ENCODE measurements at regions not wholly inside any gene's neighbourhood (a gene's known extent, or its start where the extent isn't known, plus 50 kb on each side); places are given as distances from the start of the nearest gene placed in this dataset.

- intact Hi-C loops (cut with DNase I) = no loop called here
- no peak overlapping the region for H3K27ac ChIP-seq
- DNase-seq = no peak
- H3K27me3 ChIP-seq = no peaks in the 10 kb centered on the region
- H3K4me1 ChIP-seq = no peaks in the 10 kb centered on the region
- TF ChIP-seq CTCF (IDR thresholded peaks at IDR 0.05) = no peak
- no peak overlapping the region for H3K4me3 ChIP-seq
- no peaks in the 10 kb centered on the region for H3K36me3 ChIP-seq
- no peak overlapping the region for H3K9ac ChIP-seq (ENCODE audit: low read depth in 2 of 2, low read length in 2 of 2)
- H3K9me3 ChIP-seq = no peaks in the 10 kb centered on the region
These were observed 442.5 kb upstream of the KLHL29 start for GRCh38 chr2:22942441-22942840.

DNA sequence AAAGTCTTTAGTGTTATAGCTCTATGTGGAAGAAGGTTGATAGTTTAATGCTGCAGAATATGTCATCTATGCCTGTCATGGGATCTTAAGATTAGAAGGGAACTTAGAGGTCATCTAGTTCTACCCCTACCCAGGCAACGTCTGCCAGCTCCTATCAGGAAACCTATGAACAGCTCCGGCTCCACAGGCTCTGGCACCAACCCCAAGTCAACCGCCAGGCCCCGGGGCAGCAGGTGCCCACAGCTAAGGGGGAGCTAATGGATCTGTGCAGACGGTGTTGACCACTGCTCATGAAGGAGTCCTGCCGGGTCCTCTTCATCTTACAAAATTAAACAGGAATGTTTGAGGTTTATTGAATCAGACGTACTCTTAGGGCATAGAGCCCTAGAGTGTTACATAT, 440.8 kb upstream of the KLHL29 start:
- intact Hi-C loops (cut with DNase I) = no loop called here
- Histone ChIP-seq H3K9ac (ENCODE audit: low read depth in 2 of 2, low read length in 2 of 2) (no peak overlapping the region), H3K36me3 (no peaks in the 10 kb centered on the region), H3K9me3 (no peaks in the 10 kb centered on the region), H3K27ac (no peak overlapping the region), H3K4me3 (no peak overlapping the region), H3K27me3 (no peaks in the 10 kb centered on the region), H3K4me1 (no peaks in the 10 kb centered on the region)
- TF ChIP-seq CTCF (IDR thresholded peaks at IDR 0.05) = no peak
- DNase-seq = no peak

DNA sequence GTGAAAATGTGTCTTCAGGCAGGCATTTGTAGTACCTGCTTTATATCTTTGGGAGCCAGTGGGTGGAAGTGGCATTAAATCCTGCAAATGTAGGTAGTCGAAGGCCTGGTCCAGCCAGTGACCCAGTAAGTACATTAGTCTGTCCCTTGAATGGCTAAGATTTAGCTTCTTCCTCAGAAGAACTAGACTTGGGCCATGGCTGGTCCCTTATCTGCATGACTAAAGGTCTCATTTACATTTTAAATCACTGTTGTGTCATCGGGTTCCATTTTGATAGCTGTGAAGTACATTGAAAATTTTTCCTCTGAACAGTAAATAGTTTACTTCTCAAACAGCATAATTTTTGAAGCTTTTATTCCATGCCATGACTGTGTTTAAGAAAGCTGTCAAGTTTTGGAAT, 438.4 kb upstream of the KLHL29 start:
- no peak overlapping the region for H3K9ac ChIP-seq (ENCODE audit: low read depth in 2 of 2, low read length in 2 of 2)

GRCh38 chr2:22947741-22948140, 437.2 kb upstream of the KLHL29 start:
- no peak overlapping the region for H3K27ac ChIP-seq
- no peaks in the 10 kb centered on the region for H3K4me1 ChIP-seq
- TF ChIP-seq CTCF (IDR thresholded peaks at IDR 0.05) = no peak
- no peak for DNase-seq
- no peak overlapping the region for H3K4me3 ChIP-seq
- intact Hi-C loops (cut with DNase I) = no loop called here
- no peaks in the 10 kb centered on the region for H3K9me3 ChIP-seq
- H3K36me3 ChIP-seq = no peaks in the 10 kb centered on the region
- H3K9ac ChIP-seq (ENCODE audit: low read depth in 2 of 2, low read length in 2 of 2) = no peak overlapping the region
- no peaks in the 10 kb centered on the region for H3K27me3 ChIP-seq

More for the DNA sequence above, 438.4 kb upstream of the KLHL29 start:
- Histone ChIP-seq H3K36me3 (no peaks in the 10 kb centered on the region), H3K27ac (no peak overlapping the region), H3K4me3 (no peak overlapping the region), H3K27me3 (no peaks in the 10 kb centered on the region), H3K4me1 (no peaks in the 10 kb centered on the region), H3K9me3 (no peaks in the 10 kb centered on the region)
- no peak for TF ChIP-seq CTCF (IDR thresholded peaks at IDR 0.05)
- intact Hi-C loops (cut with DNase I) = no loop called here
- DNase-seq = no peak

DNA sequence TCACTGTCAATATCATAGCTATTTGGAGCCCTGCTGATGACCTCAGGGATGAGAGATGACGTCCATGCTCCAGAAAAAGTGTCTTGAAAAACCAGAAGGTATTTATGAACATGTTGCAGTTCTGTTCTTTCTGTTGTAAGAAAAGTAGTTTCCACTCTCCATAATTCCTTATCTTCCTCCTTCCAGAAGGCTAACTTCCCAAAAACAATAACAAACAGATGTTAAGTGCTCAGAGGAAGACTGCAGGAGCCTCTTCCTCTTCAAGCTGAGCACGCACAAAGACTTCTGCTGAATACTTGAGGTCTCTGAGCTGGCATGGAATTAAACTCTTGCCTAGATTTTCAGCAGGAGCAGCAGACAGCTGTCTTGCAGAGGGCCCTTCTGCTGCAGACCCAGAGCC, 434.5 kb upstream of the KLHL29 start:
- H3K27ac ChIP-seq = no peak overlapping the region
- no peaks in the 10 kb centered on the region for H3K36me3 ChIP-seq
- no peaks in the 10 kb centered on the region for H3K27me3 ChIP-seq
- no peaks in the 10 kb centered on the region for H3K9me3 ChIP-seq
- no peak for DNase-seq
- intact Hi-C loops (cut with DNase I) = no loop called here
- no peak overlapping the region for H3K9ac ChIP-seq (ENCODE audit: low read depth in 2 of 2, low read length in 2 of 2)
- H3K4me1 ChIP-seq = no peaks in the 10 kb centered on the region
- no peak for TF ChIP-seq CTCF (IDR thresholded peaks at IDR 0.05)
- no peak overlapping the region for H3K4me3 ChIP-seq

All from colonic mucosa (tissue), 4 donors.